ENCODE measurements at regions not wholly inside any gene's neighbourhood (a gene's known extent, or its start where the extent isn't known, plus 50 kb on each side); places are given as distances from the start of the nearest gene placed in this dataset.

- no peak for TF ChIP-seq POU2F2 (IDR thresholded peaks at IDR 0.05; ENCODE audit: borderline replicate concordance, low read depth, low read length)
- no peak for TF ChIP-seq BCL11A (IDR thresholded peaks at IDR 0.05; ENCODE audit: low read depth, low read length)
- TF ChIP-seq MEF2B (IDR thresholded peaks at IDR 0.05; ENCODE audit: partially characterized antibody, poor library complexity, severe bottlenecking): no peak
- TF ChIP-seq ZNF274 (IDR thresholded peaks at IDR 0.05; ENCODE audit: insufficient read depth, insufficient read length): no peak
- TF ChIP-seq FOS (IDR thresholded peaks at IDR 0.05; ENCODE audit: borderline replicate concordance, extremely low read depth, insufficient read length): no peak
Measured at GRCh38 chr10:69687426-69687825, 57.4 kb downstream of the FAM241B start.
